Lower leg skin (tissue), 3 donors: ENCODE measurements at regions not wholly inside any gene's neighbourhood (a gene's known extent, or its start where the extent isn't known, plus 50 kb on each side); places are given as distances from the start of the nearest gene placed in this dataset.

Source experiments
- CTCF ChIP-seq, 3 donors: fragments of 450-650 bp; IDR thresholded peaks; one replicate each; pipeline ENCODE4 v1.5.1; 2016; ENCODE audit warnings: antibody characterized with exemption in 3 of 3, mild to moderate bottlenecking in 3 of 3, moderate library complexity in 2 of 3
- POLR2A ChIP-seq, 2 donors: fragments of 450-650 bp; IDR thresholded peaks; one replicate each; pipeline ENCODE4 v1.6.1; 2016 to 2017; ENCODE audit warnings: antibody characterized with exemption in 2 of 2, mild to moderate bottlenecking in 1 of 2, moderate library complexity in 1 of 2

- no peak for TF ChIP-seq CTCF (IDR thresholded peaks at IDR 0.05)
- no peak for TF ChIP-seq POLR2A (IDR thresholded peaks at IDR 0.05)
Measured at GRCh38 chr4:72629540-72629939, 60.5 kb upstream of the ADAMTS3 start.
